H1 (cell line): ENCODE measurements at regions not wholly inside any gene's neighbourhood (a gene's known extent, or its start where the extent isn't known, plus 50 kb on each side); places are given as distances from the start of the nearest gene placed in this dataset.

Experiments
- EP300 ChIP-seq, 2 experiments: IDR thresholded peaks; 1 replicate in 1 of 2; 2 replicates in 1 of 2; pipeline ENCODE4 v1.6.1; 2011 to 2012; ENCODE audit warnings: low read depth in 2 of 2, low read length in 2 of 2, mild to moderate bottlenecking in 2 of 2, borderline replicate concordance in 1 of 2, inconsistent platforms in 1 of 2, moderate library complexity in 1 of 2
- KDM4A ChIP-seq: IDR thresholded peaks from one replicate; pipeline ENCODE4 v1.7.1; 2012; ENCODE audit warnings: low read depth, mild to moderate bottlenecking, moderate library complexity, low read length, inconsistent platforms; ENCODE audit not compliant: severe bottlenecking
- SP4 ChIP-seq: IDR thresholded peaks from 2 replicates; pipeline ENCODE4 v1.6.1; 2012; ENCODE audit warnings: low read length, inconsistent platforms
- YY1 ChIP-seq: IDR thresholded peaks from 2 replicates; pipeline ENCODE4 v1.6.1; 2011; ENCODE audit warnings: low read depth, mild to moderate bottlenecking, low read length

GRCh38 chr1:195569934-195570333, 1038.3 kb downstream of the KCNT2 start (continued):
- TF ChIP-seq YY1 (no peak), SP4 (no peak), EP300 (IDR thresholded peaks at IDR 0.05; ENCODE audit: borderline replicate concordance in 1 of 2, low read depth in 2 of 2, low read length in 2 of 2) (no peak), KDM4A (no peak)
